ENCODE measurements at regions not wholly inside any gene's neighbourhood (a gene's known extent, or its start where the extent isn't known, plus 50 kb on each side); places are given as distances from the start of the nearest gene placed in this dataset.

- no peak for DNase-seq
These were observed 51.4 kb upstream of the SEC61G start for GRCh38 chr7:54810401-54810800.

GRCh38 chr7:54811041-54811845, 52.2 kb upstream of the SEC61G start:
- DNase-seq: no peak

GRCh38 chr7:54811846-54812254, 52.8 kb upstream of the SEC61G start:
- DNase-seq: no peak

GRCh38 chr7:54812756-54813322, 53.8 kb upstream of the SEC61G start:
- no peak for DNase-seq

- DNase-seq: no peak
These were observed 54.4 kb upstream of the SEC61G start for GRCh38 chr7:54813398-54813797.

- no peak for DNase-seq
These were observed 55.4 kb upstream of the SEC61G start for GRCh38 chr7:54814401-54814800.

GRCh38 chr7:54817152-54817551, 58.1 kb upstream of the SEC61G start:
- no peak for DNase-seq

GRCh38 chr7:54823776-54824175, 64.8 kb upstream of the SEC61G start:
- DNase-seq: no peak

GRCh38 chr7:54824655-54825054, 65.6 kb upstream of the SEC61G start:
- DNase-seq: no peak

- DNase-seq: no peak
These were observed 66.4 kb upstream of the SEC61G start for GRCh38 chr7:54825368-54825767.

- no peak for DNase-seq
These were observed 68.7 kb upstream of the SEC61G start for GRCh38 chr7:54827734-54828133.

- no peak for DNase-seq
These were observed 72.1 kb upstream of the SEC61G start for GRCh38 chr7:54831046-54831643.

GRCh38 chr7:54831644-54832095, 72.7 kb upstream of the SEC61G start:
- DNase-seq: no peak

- no peak for DNase-seq
These were observed 74.0 kb upstream of the SEC61G start for GRCh38 chr7:54833001-54833467.

- DNase-seq: no peak
These were observed 78.2 kb upstream of the SEC61G start for GRCh38 chr7:54837168-54837567.

- no peak for DNase-seq
These were observed 78.8 kb upstream of the SEC61G start for GRCh38 chr7:54837761-54838160.

- no peak for DNase-seq
These were observed 79.3 kb upstream of the SEC61G start for GRCh38 chr7:54838175-54838910.

- no peak for DNase-seq
These were observed 80.7 kb upstream of the SEC61G start for GRCh38 chr7:54839575-54840213.

GRCh38 chr7:54841772-54842697, 83.0 kb upstream of the SEC61G start:
- DNase-seq: peak in 1 of 3 experiments; percentile 10

GRCh38 chr7:54843841-54844355, 84.9 kb upstream of the SEC61G start:
- no peak for DNase-seq

GRCh38 chr7:54846273-54846672, 87.3 kb upstream of the SEC61G start:
- no peak for DNase-seq
